ENCODE measurements at regions not wholly inside any gene's neighbourhood (a gene's known extent, or its start where the extent isn't known, plus 50 kb on each side); places are given as distances from the start of the nearest gene placed in this dataset.

DNA sequence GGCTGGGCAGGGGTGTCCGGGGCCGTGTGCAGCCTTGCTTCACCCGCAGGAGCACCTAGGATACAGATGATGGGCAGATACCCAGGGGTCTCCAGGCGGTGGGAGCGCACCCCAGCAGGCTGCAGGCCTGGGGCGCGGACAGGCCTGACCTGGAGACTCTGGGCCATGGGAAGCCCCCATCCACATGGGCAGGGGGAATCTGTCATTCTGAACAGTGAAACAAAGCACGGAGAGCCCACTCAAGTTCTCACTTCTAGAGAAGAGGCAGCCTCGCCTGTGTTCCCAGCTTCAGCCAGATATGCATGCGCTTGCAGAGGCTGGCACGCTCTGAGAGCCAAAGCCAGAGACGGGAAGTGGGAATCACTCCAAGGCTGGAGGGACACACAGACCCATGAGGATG lies 333.1 kb downstream of the BRD1 start:
- Histone ChIP-seq H3F3A (ENCODE audit: control insufficient read depth, insufficient read depth) (no peaks in the 10 kb centered on the region), H3K36me3 (ENCODE audit: control insufficient read depth, low read length) (no peaks in the 10 kb centered on the region), H3K9me3 (ENCODE audit: control insufficient read depth, insufficient read depth, low read length) (no peaks in the 10 kb centered on the region), H3K4me3 (ENCODE audit: low read length) (no peak overlapping the region), H3K9me2 (replicated peaks; ENCODE audit: control insufficient read depth, low read length) (no peaks in the 10 kb centered on the region), H3K4me1 (ENCODE audit: control insufficient read depth, low read length) (no peaks in the 10 kb centered on the region), H3K27ac (ENCODE audit: low read depth, low read length) (no peak overlapping the region), H3K79me2 (ENCODE audit: control insufficient read depth, low read length) (no peaks in the 10 kb centered on the region), H3K27me3 (ENCODE audit: control insufficient read depth, low read length) (no peaks in the 10 kb centered on the region), H4K20me1 (ENCODE audit: control insufficient read depth, insufficient read depth, low read depth, low read length) (no peaks in the 10 kb centered on the region), H3K4me2 (ENCODE audit: low read length) (no peak overlapping the region)
- TF ChIP-seq EZH2phosphoT487 (IDR thresholded peaks at IDR 0.05; ENCODE audit: borderline replicate concordance, low read length): no peak
- TF ChIP-seq, protein P1, sequence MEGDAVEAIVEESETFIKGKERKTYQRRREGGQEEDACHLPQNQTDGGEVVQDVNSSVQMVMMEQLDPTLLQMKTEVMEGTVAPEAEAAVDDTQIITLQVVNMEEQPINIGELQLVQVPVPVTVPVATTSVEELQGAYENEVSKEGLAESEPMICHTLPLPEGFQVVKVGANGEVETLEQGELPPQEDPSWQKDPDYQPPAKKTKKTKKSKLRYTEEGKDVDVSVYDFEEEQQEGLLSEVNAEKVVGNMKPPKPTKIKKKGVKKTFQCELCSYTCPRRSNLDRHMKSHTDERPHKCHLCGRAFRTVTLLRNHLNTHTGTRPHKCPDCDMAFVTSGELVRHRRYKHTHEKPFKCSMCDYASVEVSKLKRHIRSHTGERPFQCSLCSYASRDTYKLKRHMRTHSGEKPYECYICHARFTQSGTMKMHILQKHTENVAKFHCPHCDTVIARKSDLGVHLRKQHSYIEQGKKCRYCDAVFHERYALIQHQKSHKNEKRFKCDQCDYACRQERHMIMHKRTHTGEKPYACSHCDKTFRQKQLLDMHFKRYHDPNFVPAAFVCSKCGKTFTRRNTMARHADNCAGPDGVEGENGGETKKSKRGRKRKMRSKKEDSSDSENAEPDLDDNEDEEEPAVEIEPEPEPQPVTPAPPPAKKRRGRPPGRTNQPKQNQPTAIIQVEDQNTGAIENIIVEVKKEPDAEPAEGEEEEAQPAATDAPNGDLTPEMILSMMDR (IDR thresholded peaks at IDR 0.05; ENCODE audit: low read depth, low read length, poor library complexity, severe bottlenecking): no peak

DNA sequence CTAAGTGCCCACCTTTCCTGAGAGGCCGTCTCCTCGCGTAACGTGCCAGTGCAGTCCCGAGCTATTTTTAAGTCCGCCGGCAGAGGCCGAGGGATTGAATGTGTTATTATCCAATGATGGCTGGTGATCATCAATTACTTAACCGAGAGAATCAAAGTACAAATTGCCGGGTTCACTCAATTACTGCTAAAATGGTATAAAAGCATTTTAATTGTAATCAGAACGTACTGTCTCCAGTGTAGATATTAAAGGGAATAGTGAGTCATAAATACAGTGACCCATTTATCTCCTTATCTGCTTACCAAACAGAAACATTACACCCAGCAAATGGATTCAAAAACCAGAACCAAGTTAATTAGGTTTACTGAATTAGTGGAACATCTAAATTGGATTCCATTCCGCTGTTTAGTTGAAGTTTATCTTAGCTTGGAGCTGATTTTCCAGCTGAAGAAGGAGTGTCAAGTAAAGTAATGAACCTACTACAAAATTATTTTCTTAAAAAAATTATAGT lies 334.9 kb downstream of the BRD1 start:
- no peaks in the 10 kb centered on the region for H3K27me3 ChIP-seq (ENCODE audit: control insufficient read depth, low read length)
- no peak for TF ChIP-seq EZH2phosphoT487 (IDR thresholded peaks at IDR 0.05; ENCODE audit: borderline replicate concordance, low read length)
- TF ChIP-seq, protein P1 (IDR thresholded peaks at IDR 0.05; ENCODE audit: low read depth, low read length, poor library complexity, severe bottlenecking): no peak

DNA sequence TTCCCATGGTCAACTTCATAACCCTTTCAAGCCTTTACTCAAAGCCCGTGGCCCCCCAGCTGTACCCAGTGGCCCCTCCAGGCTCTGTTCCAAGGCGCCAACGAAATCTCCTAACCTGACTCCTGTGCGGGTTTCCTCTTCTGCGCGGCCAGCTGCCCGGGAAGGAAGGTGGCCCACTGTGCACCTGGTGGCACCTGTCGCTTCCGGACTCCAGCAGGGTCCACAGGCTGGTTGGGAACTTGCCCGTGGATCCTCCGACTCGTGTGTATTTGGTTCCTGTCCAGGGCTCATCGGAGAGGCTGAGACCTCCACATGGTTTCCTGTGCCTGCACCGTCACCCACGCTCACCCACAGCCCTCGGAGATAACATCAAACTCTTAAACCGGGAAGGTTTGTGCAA lies 335.4 kb downstream of the BRD1 start:
- H3K4me1 ChIP-seq (ENCODE audit: control insufficient read depth, low read length): no peaks in the 10 kb centered on the region
- no peak overlapping the region for H3K4me3 ChIP-seq (ENCODE audit: low read length)
- no peak for TF ChIP-seq EZH2phosphoT487 (IDR thresholded peaks at IDR 0.05; ENCODE audit: borderline replicate concordance, low read length)
- TF ChIP-seq, protein P1 (IDR thresholded peaks at IDR 0.05; ENCODE audit: low read depth, low read length, poor library complexity, severe bottlenecking): no peak
- H3K4me2 ChIP-seq (ENCODE audit: low read length): no peak overlapping the region
- no peaks in the 10 kb centered on the region for H4K20me1 ChIP-seq (ENCODE audit: control insufficient read depth, insufficient read depth, low read depth, low read length)
- no peaks in the 10 kb centered on the region for H3K9me2 ChIP-seq (replicated peaks; ENCODE audit: control insufficient read depth, low read length)
- H3K79me2 ChIP-seq (ENCODE audit: control insufficient read depth, low read length): no peaks in the 10 kb centered on the region
- no peaks in the 10 kb centered on the region for H3K9me3 ChIP-seq (ENCODE audit: control insufficient read depth, insufficient read depth, low read length)
- no peaks in the 10 kb centered on the region for H3K27me3 ChIP-seq (ENCODE audit: control insufficient read depth, low read length)
- H3F3A ChIP-seq (ENCODE audit: control insufficient read depth, insufficient read depth): no peaks in the 10 kb centered on the region
- H3K27ac ChIP-seq (ENCODE audit: low read depth, low read length): no peak overlapping the region
- H3K36me3 ChIP-seq (ENCODE audit: control insufficient read depth, low read length): no peaks in the 10 kb centered on the region

More for the DNA sequence above, 334.9 kb downstream of the BRD1 start:
- Histone ChIP-seq H3K4me1 (ENCODE audit: control insufficient read depth, low read length) (no peaks in the 10 kb centered on the region), H3K4me2 (ENCODE audit: low read length) (no peak overlapping the region), H4K20me1 (ENCODE audit: control insufficient read depth, insufficient read depth, low read depth, low read length) (no peaks in the 10 kb centered on the region), H3K79me2 (ENCODE audit: control insufficient read depth, low read length) (no peaks in the 10 kb centered on the region), H3K36me3 (ENCODE audit: control insufficient read depth, low read length) (no peaks in the 10 kb centered on the region), H3K27ac (ENCODE audit: low read depth, low read length) (no peak overlapping the region), H3K9me3 (ENCODE audit: control insufficient read depth, insufficient read depth, low read length) (no peaks in the 10 kb centered on the region), H3K9me2 (replicated peaks; ENCODE audit: control insufficient read depth, low read length) (no peaks in the 10 kb centered on the region), H3K4me3 (ENCODE audit: low read length) (no peak overlapping the region), H3F3A (ENCODE audit: control insufficient read depth, insufficient read depth) (no peaks in the 10 kb centered on the region)
